IMR-90 (cell line): ENCODE measurements at regions not wholly inside any gene's neighbourhood (a gene's known extent, or its start where the extent isn't known, plus 50 kb on each side); places are given as distances from the start of the nearest gene placed in this dataset.

ENCODE experiments used
- ATAC-seq: fragments of 200-7000 bp; cut with Tn5 transposase; 2 replicates; pipeline ENCODE4 v1.9.1; 2020; ENCODE audit warnings: low read depth, mild to moderate bottlenecking, moderate library complexity
- BruUV-seq: library from RNA; stranded (reverse); fragments of 400-500 nt; replicated peaks from 2 replicates; lab custom pipeline; 2021; lab: Mats Ljungman, UMichigan
- CTCF ChIA-PET: fragments of 300-600 bp; formaldehyde crosslinking; extraction: SDS; loops from one replicate; lab custom pipeline; 2021; ENCODE audit warnings: antibody characterized with exemption; lab: Yijun Ruan, JAX
- POLR2A ChIA-PET: fragments of 300-600 bp; sonication (Branson Sonifier 250); formaldehyde crosslinking; loops from one replicate; lab custom pipeline; 2022; ENCODE audit warnings: antibody characterized with exemption; ENCODE audit not compliant: unreplicated experiment; lab: Charles Lee
- DNase-seq: peaks from one replicate; pipeline ENCODE4 v3.0.0; 2013
- H2AFZ ChIP-seq: replicated peaks from 2 replicates; pipeline ENCODE3; 2013; ENCODE audit warnings: low read length, mild to moderate bottlenecking; ENCODE audit not compliant: poor library complexity
- H2AK5ac ChIP-seq: 2 replicates; pipeline ENCODE4 v1.6.1; 2013; ENCODE audit warnings: low read depth, low read length, inconsistent platforms
- H2AK9ac ChIP-seq: replicated peaks from 2 replicates; pipeline ENCODE3; 2013; ENCODE audit warnings: mild to moderate bottlenecking, low read depth, low read length, moderate library complexity; ENCODE audit not compliant: poor library complexity
- H2BK120ac ChIP-seq: 2 replicates; pipeline ENCODE4 v1.6.1; 2013; ENCODE audit warnings: low read depth, low read length, inconsistent platforms
- H2BK15ac ChIP-seq: 3 replicates; pipeline ENCODE4 v1.6.1; 2013; ENCODE audit warnings: low read depth, low read length, inconsistent platforms
- H2BK20ac ChIP-seq: 2 replicates; pipeline ENCODE4 v1.6.1; 2013; ENCODE audit warnings: low read depth, mild to moderate bottlenecking, inconsistent platforms, low read length, moderate library complexity
- H2BK5ac ChIP-seq: 2 replicates; pipeline ENCODE4 v1.6.1; 2013; ENCODE audit warnings: mild to moderate bottlenecking, low read depth, low read length, inconsistent platforms; ENCODE audit not compliant: poor library complexity, severe bottlenecking
- H3K14ac ChIP-seq: replicated peaks from 2 replicates; pipeline ENCODE4 v1.6.1; 2013; ENCODE audit warnings: low read depth, low read length, inconsistent platforms
- H3K18ac ChIP-seq: 2 replicates; pipeline ENCODE4 v1.6.1; 2013; ENCODE audit warnings: low read depth, low read length, control low read depth
- H3K23ac ChIP-seq: 2 replicates; pipeline ENCODE4 v1.6.1; 2013; ENCODE audit warnings: low read depth, low read length, inconsistent platforms
- H3K27ac ChIP-seq: 2 replicates; pipeline ENCODE4 v1.5.1; 2013; ENCODE audit warnings: mild to moderate bottlenecking, control low read depth, low read length; ENCODE audit not compliant: insufficient read depth
- H3K27me3 ChIP-seq: 2 replicates; pipeline ENCODE4 v1.6.1; 2013; ENCODE audit warnings: low read length; ENCODE audit not compliant: control insufficient read depth, insufficient read depth
- H3K36me3 ChIP-seq: 2 replicates; pipeline ENCODE4 v1.6.1; 2013; ENCODE audit warnings: low read length, mixed read lengths; ENCODE audit not compliant: control insufficient read depth, insufficient read depth
- H3K4ac ChIP-seq: 2 replicates; pipeline ENCODE4 v1.6.1; 2013; ENCODE audit warnings: low read depth, low read length, inconsistent platforms
- H3K4me1 ChIP-seq: 2 replicates; pipeline ENCODE4 v1.6.1; 2013; ENCODE audit warnings: low read length, mixed read lengths; ENCODE audit not compliant: control insufficient read depth, insufficient read depth
- H3K4me2 ChIP-seq: 2 replicates; pipeline ENCODE4 v1.6.1; 2013; ENCODE audit warnings: low read depth, mild to moderate bottlenecking, control low read depth, low read length, moderate library complexity
- H3K4me3 ChIP-seq: 2 replicates; pipeline ENCODE4 v1.5.1; 2013; ENCODE audit warnings: low read depth, mild to moderate bottlenecking, control low read depth, low read length, moderate library complexity; ENCODE audit not compliant: insufficient read depth
- H3K56ac ChIP-seq: 2 replicates; pipeline ENCODE4 v1.6.1; 2013; ENCODE audit warnings: low read length, inconsistent platforms; ENCODE audit not compliant: insufficient read depth; ENCODE audit errors: extremely low read depth
- H3K79me1 ChIP-seq, 2 experiments: 2 replicates each; pipeline ENCODE4 v1.6.1; 2013; ENCODE audit warnings: low read length in 2 of 2, inconsistent platforms in 1 of 2, low read depth in 1 of 2
- H3K9ac ChIP-seq: 2 replicates; pipeline ENCODE4 v1.6.1; 2013; ENCODE audit warnings: low read depth, low read length, control low read depth
- H3K9me1 ChIP-seq: 2 replicates; pipeline ENCODE4 v1.6.1; 2013; ENCODE audit warnings: low read length, inconsistent platforms; ENCODE audit not compliant: insufficient read depth
- H3K9me3 ChIP-seq: 2 replicates; pipeline ENCODE4 v1.6.1; 2013; ENCODE audit warnings: low read length; ENCODE audit not compliant: control insufficient read depth, insufficient read depth
- H4K20me1 ChIP-seq: 2 replicates; pipeline ENCODE4 v1.6.1; 2013; ENCODE audit warnings: low read length, inconsistent platforms; ENCODE audit not compliant: insufficient read depth
- H4K5ac ChIP-seq: 2 replicates; pipeline ENCODE4 v1.6.1; 2013; ENCODE audit warnings: mild to moderate bottlenecking, low read depth, low read length, control low read depth
- H4K8ac ChIP-seq, 2 experiments: 2 replicates each; pipeline ENCODE4 v1.6.1; 2013; ENCODE audit warnings: low read depth in 2 of 2, low read length in 2 of 2, control low read depth in 1 of 2, inconsistent platforms in 1 of 2
- H4K91ac ChIP-seq: 2 replicates; pipeline ENCODE4 v1.6.1; 2013; ENCODE audit warnings: low read depth, low read length, inconsistent platforms; ENCODE audit not compliant: insufficient read depth
- BHLHE40 ChIP-seq: fragments of 150-350 bp; IDR thresholded peaks from 2 replicates; pipeline ENCODE4 v1.6.1; 2016; ENCODE audit warnings: mild to moderate bottlenecking, low read depth, low read length
- CEBPB ChIP-seq: IDR thresholded peaks from 2 replicates; pipeline ENCODE4 v1.6.1; 2012; ENCODE audit warnings: low read depth, low read length, improper control_type of control experiment
- CHD1 ChIP-seq: IDR thresholded peaks from 2 replicates; pipeline ENCODE4 v1.6.1; 2012; ENCODE audit warnings: low read depth, low read length, improper control_type of control experiment
- CTCF ChIP-seq: conservative IDR thresholded peaks from 2 replicates; pipeline ENCODE4 v1.5.1; 2012; ENCODE audit warnings: mild to moderate bottlenecking, low read depth, low read length, improper control_type of control experiment
- ELK1 ChIP-seq: fragments of 150-350 bp; IDR thresholded peaks from 2 replicates; pipeline ENCODE4 v1.6.1; 2016; ENCODE audit warnings: low read depth, mild to moderate bottlenecking, low read length, moderate library complexity, borderline replicate concordance
- FOS ChIP-seq: fragments of 150-350 bp; IDR thresholded peaks from 2 replicates; pipeline ENCODE4 v1.6.1; 2016; ENCODE audit warnings: low read depth, low read length
- MAFK ChIP-seq: IDR thresholded peaks from 2 replicates; pipeline ENCODE4 v1.6.1; 2012; ENCODE audit warnings: low read depth, low read length, improper control_type of control experiment
- MAZ ChIP-seq: IDR thresholded peaks from 2 replicates; pipeline ENCODE4 v1.6.1; 2012; ENCODE audit warnings: low read depth, mild to moderate bottlenecking, low read length, improper control_type of control experiment, moderate library complexity, borderline replicate concordance
- MXI1 ChIP-seq: IDR thresholded peaks from 2 replicates; pipeline ENCODE4 v1.6.1; 2012; ENCODE audit warnings: low read depth, mild to moderate bottlenecking, low read length, moderate library complexity, borderline replicate concordance
- NFE2L2 ChIP-seq: fragments of 150-350 bp; IDR thresholded peaks from 2 replicates; pipeline ENCODE4 v1.6.1; 2016; ENCODE audit warnings: low read depth, mild to moderate bottlenecking, low read length
- POLR2A ChIP-seq: IDR thresholded peaks from 2 replicates; pipeline ENCODE4 v1.6.1; 2012; ENCODE audit warnings: mild to moderate bottlenecking, low read depth, low read length
- RAD21 ChIP-seq: IDR thresholded peaks from 2 replicates; pipeline ENCODE4 v1.6.1; 2012; ENCODE audit warnings: low read length, improper control_type of control experiment
- RFX5 ChIP-seq: IDR thresholded peaks from 2 replicates; pipeline ENCODE4 v1.8.0; 2012; ENCODE audit warnings: low read depth, mild to moderate bottlenecking, low read length, moderate library complexity
- SMC3 ChIP-seq: fragments of 150-350 bp; IDR thresholded peaks from 2 replicates; pipeline ENCODE4 v1.6.1; 2016; ENCODE audit warnings: low read depth, mild to moderate bottlenecking, antibody characterized with exemption, low read length, moderate library complexity
- USF2 ChIP-seq: fragments of 150-350 bp; IDR thresholded peaks from 2 replicates; pipeline ENCODE4 v1.6.1; 2017; ENCODE audit warnings: mild to moderate bottlenecking, antibody characterized with exemption, low read length, low read depth
- WGBS, 2 experiments: methylation state at CpG; one replicate each; pipeline versions ENCODE4 v1.1.5 to v1.1.7; 2013; ENCODE audit warnings: missing lambda C conversion rate in 2 of 2; ENCODE audit not compliant: insufficient read length in 1 of 2; ENCODE audit errors: extremely low coverage in 2 of 2; 5-methylcytosine and 5-hydroxymethylcytosine counted together
- dilution Hi-C: fragments of 300-500 bp; cut with HindIII; formaldehyde crosslinking; loops from one replicate; pipeline ENCODE4 v1.14.3; 2018; ENCODE audit warnings: low sequenced_read_pairs; ENCODE audit not compliant: unreplicated experiment
- in situ Hi-C: fragments of 300-500 bp; cut with MboI; formaldehyde crosslinking; loops from 3 replicates; pipeline ENCODE4 v1.14.3; 2019; ENCODE audit warnings: low sequenced_read_pairs, inconsistent platforms, mixed read lengths
- intact Hi-C: fragments of 100-400 bp; cut with micrococcal nuclease; formaldehyde crosslinking; loops from 2 replicates; pipeline ENCODE4 v1.10.0; 2022

GRCh38 chr11:103532133-103532788 lies 423.0 kb downstream of the DYNC2H1 start:
- Histone ChIP-seq H3K9me1 (peaks cover 8% of the 10 kb centered on the region; the same call in 1 of the 2 replicates), H3K36me3 (no peaks in the 10 kb centered on the region), H2AFZ (no peak overlapping the region), H3K4me3 (no peak overlapping the region), H2BK5ac (peak overlapping the region; percentile 68), H3K27me3 (no peaks in the 10 kb centered on the region), H2AK9ac (no peak overlapping the region), H3K4me2 (no peak overlapping the region; the same call in 1 of the 2 replicates), H4K91ac (peak overlapping the region; percentile 82; the same call in 1 of the 2 replicates), H3K4ac (0 out of 2 replicates have a peak overlapping the region, but pooled peaks have one; percentile 17), H2AK5ac (peak overlapping the region; percentile 72; the same call in 1 of the 2 replicates), H3K14ac (peak overlapping the region; percentile 39; the same call in 1 of the 2 replicates), H2BK120ac (peak overlapping the region; percentile 79), H3K18ac (peak overlapping the region; percentile 6; the same call in 1 of the 2 replicates), H3K56ac (0 out of 2 replicates have a peak overlapping the region, but pooled peaks have one; percentile 31), H3K9me3 (no peaks in the 10 kb centered on the region), H2BK15ac (peak overlapping the region; percentile 31; the same call in 2 of the 3 replicates), H4K20me1 (no peaks in the 10 kb centered on the region), H4K8ac (peak overlapping the region in 1 of 2 experiments; percentile 58; a peak in 2 of 4 replicates), H3K27ac (no peak overlapping the region), H3K23ac (peak overlapping the region; percentile 68; the same call in 1 of the 2 replicates), H3K4me1 (peaks cover 6% of the 10 kb centered on the region), H2BK20ac (peak overlapping the region; percentile 76; the same call in 1 of the 2 replicates), H3K79me1 (no peaks in the 10 kb centered on the region), H4K5ac (no peak overlapping the region), H3K9ac (no peak overlapping the region)
- CTCF ChIA-PET: no interaction called here
- DNase-seq (peak; percentile 79), ATAC-seq (peak; percentile 63)
- dilution Hi-C loops: no loop called here
- POLR2A ChIA-PET: no interaction called here
- no TSS peak for BruUV-seq
- intact Hi-C loops: no loop called here
- no CpG with 5 or more reads among the region's 3 CpGs for WGBS, 2 experiments
- in situ Hi-C loops: no loop called here
- TF ChIP-seq CTCF: no peak
- TF ChIP-seq ELK1: no peak
- TF ChIP-seq USF2: no peak
- no peak for TF ChIP-seq CHD1
- no peak for TF ChIP-seq CEBPB
- peak; percentile 66 for TF ChIP-seq MAFK
- peak; percentile 57 for TF ChIP-seq NFE2L2
- TF ChIP-seq RAD21: no peak
- TF ChIP-seq MXI1: no peak
- no peak for TF ChIP-seq POLR2A
- TF ChIP-seq SMC3: no peak
- no peak for TF ChIP-seq MAZ
- TF ChIP-seq RFX5: no peak
- TF ChIP-seq BHLHE40: no peak
- TF ChIP-seq FOS: no peak
